ENCODE measurements at regions not wholly inside any gene's neighbourhood (a gene's known extent, or its start where the extent isn't known, plus 50 kb on each side); places are given as distances from the start of the nearest gene placed in this dataset.

- TF ChIP-seq CTCF (IDR thresholded peaks at IDR 0.05; ENCODE audit: borderline replicate concordance, extremely low read depth, low read length, poor library complexity, severe bottlenecking) (no peak), EZH2 (IDR thresholded peaks at IDR 0.05; ENCODE audit: borderline replicate concordance, low read depth, low read length, severe bottlenecking) (no peak)
Measured at GRCh38 chr11:129315781-129316579, 59.7 kb upstream of the BARX2 start.

All from DND-41 (cell line).